H9 (cell line): ENCODE measurements at regions not wholly inside any gene's neighbourhood (a gene's known extent, or its start where the extent isn't known, plus 50 kb on each side); places are given as distances from the start of the nearest gene placed in this dataset.
"Not testable (repeated sequence)": the region's sequence is repeated elsewhere in the genome, so short reads cannot be mapped to it uniquely, and the experiment has no call there.

Experiments
- DNase-seq: peaks from one replicate; pipeline ENCODE4 v3.0.0-alpha.2; 2017
- H2AFZ ChIP-seq: one replicate; pipeline ENCODE4 v1.6.1; 2013; ENCODE audit warnings: mild to moderate bottlenecking, low read length, control low read depth, moderate library complexity
- H2AK5ac ChIP-seq: 2 replicates; pipeline ENCODE4 v1.6.1; 2013; ENCODE audit warnings: low read length, control low read depth, mixed read lengths; ENCODE audit not compliant: insufficient read length
- H2BK120ac ChIP-seq: one replicate; pipeline ENCODE4 v1.6.1; 2013; ENCODE audit warnings: low read depth, mild to moderate bottlenecking, low read length, control low read depth, inconsistent platforms; ENCODE audit not compliant: poor library complexity, severe bottlenecking
- H2BK12ac ChIP-seq: 2 replicates; pipeline ENCODE4 v1.6.1; 2013; ENCODE audit warnings: low read length, control low read depth, mixed read lengths, low read depth; ENCODE audit not compliant: insufficient read length
- H2BK15ac ChIP-seq: 2 replicates; pipeline ENCODE4 v1.6.1; 2013; ENCODE audit warnings: low read depth, low read length, control low read depth
- H2BK20ac ChIP-seq: one replicate; pipeline ENCODE4 v1.6.1; 2013; ENCODE audit warnings: low read depth, mild to moderate bottlenecking, low read length, control low read depth, inconsistent platforms; ENCODE audit not compliant: poor library complexity, severe bottlenecking
- H2BK5ac ChIP-seq: 2 replicates; pipeline ENCODE4 v1.6.1; 2013; ENCODE audit warnings: low read length, control low read depth, mixed read lengths; ENCODE audit not compliant: insufficient read length
- H3K14ac ChIP-seq: 2 replicates; pipeline ENCODE4 v1.6.1; 2013; ENCODE audit warnings: low read length, control low read depth; ENCODE audit not compliant: insufficient read depth
- H3K18ac ChIP-seq: 2 replicates; pipeline ENCODE4 v1.6.1; 2013; ENCODE audit warnings: low read depth, mild to moderate bottlenecking, mixed read lengths, low read length, control low read depth; ENCODE audit not compliant: insufficient read length
- H3K23ac ChIP-seq: 2 replicates; pipeline ENCODE4 v1.6.1; 2013; ENCODE audit warnings: low read length, control low read depth, mixed read lengths, low read depth; ENCODE audit not compliant: insufficient read length
- H3K23me2 ChIP-seq: 2 replicates; pipeline ENCODE4 v1.6.1; 2013; ENCODE audit warnings: low read depth, mild to moderate bottlenecking, mixed read lengths, low read length, control low read depth; ENCODE audit not compliant: insufficient read length, poor library complexity, severe bottlenecking
- H3K27ac ChIP-seq: 2 replicates; pipeline ENCODE4 v1.5.1; 2013; ENCODE audit warnings: low read length, control low read depth, mixed read lengths, low read depth; ENCODE audit not compliant: insufficient read length
- H3K27me3 ChIP-seq: 2 replicates; pipeline ENCODE4 v1.6.1; 2013; ENCODE audit warnings: low read length, control low read depth, inconsistent platforms; ENCODE audit not compliant: insufficient read depth
- H3K4ac ChIP-seq: 2 replicates; pipeline ENCODE4 v1.6.1; 2013; ENCODE audit warnings: low read depth, mild to moderate bottlenecking, control low read depth, inconsistent platforms, low read length, moderate library complexity
- H3K4me1 ChIP-seq: 2 replicates; pipeline ENCODE4 v1.6.1; 2013; ENCODE audit warnings: low read length, control low read depth, inconsistent platforms; ENCODE audit not compliant: insufficient read depth
- H3K4me2 ChIP-seq: 2 replicates; pipeline ENCODE4 v1.6.1; 2013; ENCODE audit warnings: low read length, control low read depth, mixed read lengths; ENCODE audit not compliant: insufficient read length, insufficient read depth
- H3K56ac ChIP-seq: 2 replicates; pipeline ENCODE4 v1.6.1; 2013; ENCODE audit warnings: low read depth, mild to moderate bottlenecking, mixed read lengths, low read length, control low read depth; ENCODE audit not compliant: insufficient read length
- H3K79me1 ChIP-seq: 2 replicates; pipeline ENCODE4 v1.6.1; 2013; ENCODE audit warnings: low read depth, mild to moderate bottlenecking, moderate library complexity, low read length, control low read depth, inconsistent platforms; ENCODE audit not compliant: insufficient read depth, poor library complexity, severe bottlenecking
- H3K79me2 ChIP-seq: 2 replicates; pipeline ENCODE4 v1.6.1; 2013; ENCODE audit warnings: low read length, control low read depth, inconsistent platforms; ENCODE audit not compliant: insufficient read depth
- H3K9ac ChIP-seq: 2 replicates; pipeline ENCODE4 v1.6.1; 2013; ENCODE audit warnings: low read length, control low read depth, mixed read lengths; ENCODE audit not compliant: insufficient read length; ENCODE audit errors: extremely low read depth
- H3K9me3 ChIP-seq: one replicate; pipeline ENCODE4 v1.6.1; 2013; ENCODE audit warnings: low read depth, low read length, inconsistent platforms; ENCODE audit not compliant: control insufficient read depth
- H3T11ph ChIP-seq: one replicate; pipeline ENCODE4 v1.6.1; 2013; ENCODE audit warnings: mild to moderate bottlenecking, low read length, control low read depth, inconsistent platforms
- H4K20me1 ChIP-seq: one replicate; pipeline ENCODE4 v1.6.1; 2013; ENCODE audit not compliant: control insufficient read depth, insufficient read length, insufficient read depth
- H4K5ac ChIP-seq: 2 replicates; pipeline ENCODE4 v1.6.1; 2013; ENCODE audit warnings: low read depth, mild to moderate bottlenecking, mixed read lengths, low read length, control low read depth; ENCODE audit not compliant: insufficient read length
- H4K8ac ChIP-seq: replicated peaks from 2 replicates; pipeline ENCODE4 v1.6.1; 2013; ENCODE audit warnings: low read length, control low read depth, mixed read lengths, low read depth; ENCODE audit not compliant: insufficient read length
- H4K91ac ChIP-seq: 2 replicates; pipeline ENCODE4 v1.6.1; 2013; ENCODE audit warnings: low read depth, mild to moderate bottlenecking, moderate library complexity, mixed read lengths, low read length, control low read depth; ENCODE audit not compliant: insufficient read length
- H3K27ac Mint-ChIP-seq, 3 experiments: 2 replicates in 2 of 3; 3 replicates in 1 of 3; pipeline ENCODE4 v1.8.0; 2020 to 2021; ENCODE audit warnings: mixed read lengths in 3 of 3, mild to moderate bottlenecking in 1 of 3, moderate library complexity in 1 of 3
- H3K27me3 Mint-ChIP-seq: 2 replicates; pipeline ENCODE4 v1.8.0; 2021; ENCODE audit warnings: low read depth, mild to moderate bottlenecking, moderate library complexity, mixed read lengths
- H3K36me3 Mint-ChIP-seq, 3 experiments: 2 replicates in 2 of 3; 3 replicates in 1 of 3; pipeline ENCODE4 v1.8.0; 2020 to 2021; ENCODE audit warnings: low read depth in 3 of 3, mixed read lengths in 3 of 3; ENCODE audit not compliant: insufficient read depth in 1 of 3
- H3K4me1 Mint-ChIP-seq, 2 experiments: 2 replicates each; pipeline ENCODE4 v1.8.0; 2020; ENCODE audit warnings: mixed read lengths in 2 of 2
- H3K4me3 Mint-ChIP-seq, 2 experiments: 2 replicates in 1 of 2; 3 replicates in 1 of 2; pipeline ENCODE4 v1.8.0; 2020 to 2021; ENCODE audit warnings: mild to moderate bottlenecking in 2 of 2, mixed read lengths in 2 of 2, moderate library complexity in 1 of 2
- H3K9me3 Mint-ChIP-seq, 2 experiments: 2 replicates in 1 of 2; 3 replicates in 1 of 2; pipeline ENCODE4 v1.8.0; 2020; ENCODE audit warnings: mild to moderate bottlenecking in 2 of 2, mixed read lengths in 2 of 2, moderate library complexity in 1 of 2
- CTCF ChIP-seq: fragments of 200-600 bp; sonication (generic); conservative IDR thresholded peaks from 3 replicates; pipeline ENCODE4 v1.8.0; 2021; ENCODE audit warnings: antibody characterized with exemption, mild to moderate bottlenecking
- WGBS: extraction: QIAGEN DNeasy Blood & Tissue Kit; methylation state at CpG from one replicate; pipeline ENCODE4 v1.1.7; 2013; ENCODE audit warnings: missing lambda C conversion rate, low lambda C conversion rate, mixed read lengths; ENCODE audit not compliant: insufficient read length; ENCODE audit errors: extremely low coverage; 5-methylcytosine and 5-hydroxymethylcytosine counted together

GRCh38 chr1:59215766-59216291, 81.1 kb upstream of the FGGY start:
- no CpG with 5 or more reads among the region's 6 CpGs for WGBS
- Histone ChIP-seq H3T11ph (no peak overlapping the region), H3K4me2 (no peak overlapping the region), H4K20me1 (no peaks in the 10 kb centered on the region), H3K4ac (no peak overlapping the region), H3K18ac (no peak overlapping the region), H2BK5ac (no peak overlapping the region), H3K27ac (no peak overlapping the region), H2BK120ac (no peak overlapping the region), H2BK20ac (no peak overlapping the region), H3K79me1 (no peaks in the 10 kb centered on the region), H2BK15ac (no peak overlapping the region), H3K79me2 (no peaks in the 10 kb centered on the region), H3K14ac (0 out of 2 replicates have a peak overlapping the region, but pooled peaks have one; percentile 35), H2BK12ac (no peak overlapping the region), H3K9me3 (no peaks in the 10 kb centered on the region), H3K23ac (no peak overlapping the region), H4K91ac (no peak overlapping the region), H4K8ac (no peak overlapping the region), H2AFZ (no peak overlapping the region), H3K56ac (no peak overlapping the region), H3K23me2 (no peaks in the 10 kb centered on the region), H4K5ac (no peak overlapping the region), H3K4me1 (no peaks in the 10 kb centered on the region), H3K9ac (no peak overlapping the region), H3K27me3 (no peaks in the 10 kb centered on the region), H2AK5ac (no peak overlapping the region)
- H3K36me3 Mint-ChIP-seq, result peaks cover 6 to 17% (median 9%) of the 10 kb centered on the region in 3 experiments
- TF ChIP-seq CTCF, result no peak
- H3K27ac Mint-ChIP-seq, result peak overlapping the region in 1 of 3 experiments; percentile 43; a peak in 1 of 7 replicates
- peaks cover 12 to 14% of the 10 kb centered on the region in 2 experiments for H3K9me3 Mint-ChIP-seq
- DNase-seq, result no peak
- peaks cover 2 to 6% of the 10 kb centered on the region in 2 experiments; a peak in 3 of 4 replicates for H3K4me1 Mint-ChIP-seq
- no peak overlapping the region for H3K4me3 Mint-ChIP-seq
- no peaks in the 10 kb centered on the region; the same call in 1 of the 2 replicates for H3K27me3 Mint-ChIP-seq

GRCh38 chr1:59217439-59217838, 79.5 kb upstream of the FGGY start:
- H3K27ac ChIP-seq, H3K18ac ChIP-seq, DNase-seq, H2AFZ ChIP-seq, H3K79me2 ChIP-seq, H3K27me3 Mint-ChIP-seq, H2AK5ac ChIP-seq, H2BK20ac ChIP-seq, H4K20me1 ChIP-seq, H3K4ac ChIP-seq, H3K27ac Mint-ChIP-seq, H2BK5ac ChIP-seq, H3K4me3 Mint-ChIP-seq, H2BK120ac ChIP-seq, H3K4me2 ChIP-seq, H3T11ph ChIP-seq, H3K56ac ChIP-seq, H3K9ac ChIP-seq, H3K79me1 ChIP-seq, H4K8ac ChIP-seq, H2BK12ac ChIP-seq, H3K14ac ChIP-seq, H3K23me2 ChIP-seq, H3K23ac ChIP-seq, H3K27me3 ChIP-seq, H3K4me1 ChIP-seq, H2BK15ac ChIP-seq, H4K5ac ChIP-seq, H3K4me1 Mint-ChIP-seq, H4K91ac ChIP-seq, H3K9me3 ChIP-seq: not testable (repeated sequence)
- WGBS, result no CpG with 5 or more reads among the region's 2 CpGs
- Mint-ChIP-seq H3K36me3 (peaks cover 6 to 17% (median 9%) of the 10 kb centered on the region in 3 experiments), H3K9me3 (peaks cover 12 to 14% of the 10 kb centered on the region in 2 experiments)
